Immature natural killer cell (primary cell): ENCODE measurements at regions not wholly inside any gene's neighbourhood (a gene's known extent, or its start where the extent isn't known, plus 50 kb on each side); places are given as distances from the start of the nearest gene placed in this dataset.

Experiments used
- DNase-seq, 3 donors: peaks; one replicate each; pipeline ENCODE4 v3.0.0; 2022; ENCODE audit warnings: mixed read lengths in 1 of 3
- H3K27ac Mint-ChIP-seq, 6 donors: one replicate each; pipeline ENCODE4 v1.8.0; 2020; ENCODE audit warnings: mixed read lengths in 6 of 6, mild to moderate bottlenecking in 5 of 6, inconsistent platforms in 4 of 6, moderate library complexity in 3 of 6
- H3K27me3 Mint-ChIP-seq, 3 donors: one replicate each; pipeline ENCODE4 v1.8.0; 2020 to 2021; ENCODE audit warnings: low read depth in 3 of 3, mild to moderate bottlenecking in 3 of 3, mixed read lengths in 3 of 3, moderate library complexity in 3 of 3, inconsistent platforms in 1 of 3
- H3K36me3 Mint-ChIP-seq, 3 donors: one replicate each; pipeline ENCODE4 v1.8.0; 2020; ENCODE audit warnings: mixed read lengths in 3 of 3, inconsistent platforms in 2 of 3, mild to moderate bottlenecking in 2 of 3
- H3K4me1 Mint-ChIP-seq, 2 donors: one replicate each; pipeline ENCODE4 v1.8.0; 2020; ENCODE audit warnings: inconsistent platforms in 2 of 2, mild to moderate bottlenecking in 2 of 2, mixed read lengths in 2 of 2, moderate library complexity in 1 of 2
- H3K4me3 Mint-ChIP-seq, 5 donors: one replicate each; pipeline ENCODE4 v1.8.0; 2020; ENCODE audit warnings: mild to moderate bottlenecking in 5 of 5, mixed read lengths in 5 of 5, inconsistent platforms in 3 of 5, moderate library complexity in 3 of 5
- H3K9me3 Mint-ChIP-seq, 6 donors: one replicate each; pipeline ENCODE4 v1.8.0; 2020; ENCODE audit warnings: mild to moderate bottlenecking in 6 of 6, mixed read lengths in 6 of 6, inconsistent platforms in 4 of 6, moderate library complexity in 3 of 6

DNA sequence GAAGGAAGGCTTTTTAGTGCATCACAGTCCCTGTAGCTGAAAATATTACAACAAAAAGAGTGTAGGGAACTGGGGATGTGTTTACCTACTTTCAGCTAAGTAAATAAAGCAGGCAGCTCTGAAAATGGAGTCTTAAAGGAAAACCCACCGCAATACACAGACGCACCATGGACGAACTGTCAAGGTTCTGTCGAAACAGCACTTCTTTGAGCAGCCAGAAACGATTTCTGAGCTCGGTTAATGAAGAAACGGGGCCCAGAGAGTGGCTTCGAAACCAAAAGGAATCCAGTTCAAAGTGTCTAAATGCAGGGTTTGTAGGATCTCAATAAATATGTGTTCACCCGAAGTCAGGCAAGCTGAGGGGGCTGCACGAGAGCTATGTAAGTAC, 275.4 kb upstream of the NEBL start:
- Mint-ChIP-seq H3K27ac (no peak overlapping the region), H3K4me1 (peaks cover 0 to 1% of the 10 kb centered on the region in 2 donors), H3K9me3 (no peaks in the 10 kb centered on the region), H3K36me3 (no peaks in the 10 kb centered on the region), H3K27me3 (peaks cover 8 to 28% (median 14%) of the 10 kb centered on the region in 3 donors), H3K4me3 (no peak overlapping the region)
- DNase-seq = no peak

DNA sequence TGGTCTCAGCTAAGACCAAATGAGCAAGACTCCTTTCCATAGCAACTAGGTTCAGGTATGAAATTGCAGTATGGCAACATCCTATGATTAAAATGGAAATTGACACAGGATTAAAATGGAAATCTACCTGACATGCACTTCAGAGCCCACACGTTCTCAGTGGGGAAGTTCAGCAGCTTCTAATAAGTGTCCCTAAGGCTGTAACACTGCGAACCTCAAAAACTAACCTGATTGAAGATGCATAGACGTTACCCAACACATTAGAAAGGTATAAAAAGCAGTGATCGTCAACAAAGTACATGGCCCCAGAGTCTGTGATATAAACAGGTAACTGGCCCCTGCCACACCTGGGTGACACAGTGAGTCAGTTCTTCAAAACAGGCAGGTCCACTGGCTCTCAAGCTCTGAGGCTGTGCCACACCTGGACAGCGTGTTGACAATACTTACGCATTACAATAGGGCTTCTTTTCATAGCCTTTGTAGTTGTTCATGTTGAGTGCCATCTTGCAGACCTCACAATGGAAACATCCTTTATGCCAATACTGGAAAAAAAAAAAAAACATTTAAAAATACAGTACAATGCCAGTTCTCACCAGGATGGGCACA, 274.9 kb upstream of the NEBL start:
- peaks cover 8 to 27% (median 14%) of the 10 kb centered on the region in 3 donors for H3K27me3 Mint-ChIP-seq
- H3K4me1 Mint-ChIP-seq = peaks cover 0 to 1% of the 10 kb centered on the region in 2 donors
- no peak overlapping the region for H3K27ac Mint-ChIP-seq
- DNase-seq = no peak
- H3K4me3 Mint-ChIP-seq = no peak overlapping the region
- H3K9me3 Mint-ChIP-seq = no peaks in the 10 kb centered on the region
- no peaks in the 10 kb centered on the region for H3K36me3 Mint-ChIP-seq

DNA sequence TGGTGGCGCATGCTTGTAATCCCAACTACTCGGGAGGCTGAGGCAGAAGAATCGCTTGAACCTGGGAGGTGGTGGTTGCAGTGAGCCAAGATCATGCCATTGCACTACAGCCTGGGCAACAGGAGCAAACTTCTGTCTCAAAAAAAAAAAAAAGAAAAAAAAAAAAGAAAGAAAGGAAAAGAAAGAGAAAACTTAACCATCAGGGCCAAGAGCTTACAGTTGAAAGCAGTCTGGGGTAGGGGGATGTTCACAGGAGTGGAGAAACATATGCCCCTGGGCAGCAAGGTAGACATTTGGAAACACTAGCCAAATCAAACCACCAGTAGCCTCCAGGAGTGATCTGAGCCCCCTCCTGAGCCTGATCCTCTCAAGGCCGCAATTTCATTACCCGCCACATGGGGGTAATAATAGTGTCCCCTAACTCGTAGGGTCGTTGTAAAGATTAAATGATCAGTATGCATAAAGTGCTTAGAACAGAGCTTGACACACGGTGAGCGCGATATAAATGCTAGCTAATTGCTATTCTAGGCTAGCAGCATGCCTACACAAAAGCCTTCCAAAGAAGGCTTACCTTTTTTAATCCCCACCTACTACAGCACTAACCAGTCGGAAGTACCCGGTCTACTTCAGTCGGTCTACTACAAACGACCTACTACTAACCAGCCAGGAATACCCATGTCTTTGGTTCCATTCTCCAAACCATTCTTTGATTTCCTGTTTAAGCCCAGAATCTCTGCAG, 274.3 kb upstream of the NEBL start:
- DNase-seq = no peak
- Mint-ChIP-seq H3K27me3 (peaks cover 8 to 25% (median 14%) of the 10 kb centered on the region in 3 donors), H3K27ac (no peak overlapping the region), H3K36me3 (no peaks in the 10 kb centered on the region), H3K4me1 (peaks cover 0 to 1% of the 10 kb centered on the region in 2 donors), H3K4me3 (no peak overlapping the region), H3K9me3 (peaks cover 0 to 3% (median 0%) of the 10 kb centered on the region in 6 donors)

DNA sequence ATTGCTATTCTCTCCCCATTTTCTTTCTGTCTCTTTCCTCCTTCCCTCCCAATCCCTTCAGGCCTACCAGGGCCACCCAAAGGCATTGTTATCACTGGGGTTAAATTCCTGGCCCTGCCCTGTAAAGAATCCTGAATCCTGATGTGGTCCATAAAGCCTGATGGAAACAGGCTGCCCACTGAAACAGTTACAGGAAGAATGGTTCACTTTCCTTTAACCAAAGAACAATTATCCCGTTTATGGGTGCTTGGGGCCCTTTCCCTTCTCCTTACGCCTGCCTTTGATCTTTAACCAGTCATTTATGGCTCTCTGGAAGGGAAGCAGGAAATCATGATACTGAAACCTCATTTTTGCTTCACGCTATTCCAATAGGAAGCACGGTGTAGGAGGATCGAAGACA, 273.1 kb upstream of the NEBL start:
- no peak overlapping the region for H3K27ac Mint-ChIP-seq
- no peaks in the 10 kb centered on the region for H3K36me3 Mint-ChIP-seq
- DNase-seq = no peak
- peaks cover 8 to 22% (median 12%) of the 10 kb centered on the region in 3 donors for H3K27me3 Mint-ChIP-seq
- H3K4me3 Mint-ChIP-seq = no peak overlapping the region
- peaks cover 0 to 1% of the 10 kb centered on the region in 2 donors for H3K4me1 Mint-ChIP-seq
- peaks cover 0 to 5% (median 0%) of the 10 kb centered on the region in 6 donors for H3K9me3 Mint-ChIP-seq

DNA sequence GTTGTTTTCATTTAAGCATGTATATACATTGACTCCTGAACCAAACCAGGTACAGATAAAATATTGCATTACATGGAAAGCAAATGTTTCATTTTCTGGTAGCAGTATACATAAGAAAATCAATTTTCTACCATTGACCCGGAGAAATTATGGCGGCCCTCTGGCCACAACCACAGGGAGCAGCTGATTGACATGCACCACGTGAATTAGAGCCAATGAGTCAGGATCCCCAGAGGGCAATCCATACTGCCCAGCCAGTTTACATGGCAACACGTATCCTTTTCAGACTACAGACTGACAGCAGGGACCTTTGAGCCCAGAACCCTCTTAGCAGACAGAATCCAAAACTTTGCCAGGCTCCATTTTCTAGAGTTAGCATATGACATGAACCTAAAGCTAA, 272.2 kb upstream of the NEBL start:
- Mint-ChIP-seq H3K4me3 (no peak overlapping the region), H3K9me3 (peaks cover 0 to 5% (median 0%) of the 10 kb centered on the region in 6 donors), H3K27me3 (peaks cover 5 to 17% (median 6%) of the 10 kb centered on the region in 3 donors), H3K4me1 (peaks cover 0 to 1% of the 10 kb centered on the region in 2 donors), H3K36me3 (no peaks in the 10 kb centered on the region), H3K27ac (no peak overlapping the region)
- no peak for DNase-seq

DNA sequence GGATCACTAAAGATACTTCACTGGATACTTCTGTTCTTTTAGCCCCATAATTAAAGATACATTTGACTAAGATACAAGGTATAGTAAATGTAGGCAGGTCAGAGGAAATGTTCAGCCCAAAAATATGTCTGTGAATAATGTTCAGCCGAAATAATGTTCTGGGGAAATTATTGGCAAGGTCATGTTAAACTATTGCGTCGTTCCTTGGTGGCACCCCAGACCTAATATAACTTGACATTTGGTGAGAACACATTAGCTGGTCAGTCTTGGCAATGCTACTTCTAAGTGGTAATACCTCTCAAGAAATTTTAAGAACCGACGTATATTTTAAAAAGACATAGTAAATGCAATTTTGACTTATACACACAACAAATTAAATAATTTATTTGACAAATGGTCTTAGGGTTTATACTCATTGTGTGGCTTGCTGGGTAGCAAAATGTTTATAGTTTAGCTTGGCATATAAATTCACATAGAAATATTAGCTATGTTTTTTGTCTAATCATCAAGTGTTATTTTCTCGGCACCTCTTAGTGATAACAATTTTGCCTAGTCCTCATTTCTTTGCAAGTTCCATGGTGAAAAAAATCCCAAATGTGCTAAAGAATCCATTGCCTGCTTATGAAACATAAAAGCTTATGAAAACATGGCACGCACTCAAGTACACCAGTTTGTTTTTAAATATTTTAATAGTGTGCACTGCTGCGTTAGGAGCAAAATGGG, 270.3 kb upstream of the NEBL start:
- Mint-ChIP-seq H3K27me3 (peaks cover 2 to 21% (median 7%) of the 10 kb centered on the region in 3 donors), H3K4me3 (no peak overlapping the region), H3K4me1 (peaks cover 0 to 1% of the 10 kb centered on the region in 2 donors), H3K36me3 (no peaks in the 10 kb centered on the region), H3K27ac (no peak overlapping the region), H3K9me3 (peaks cover 0 to 6% (median 0%) of the 10 kb centered on the region in 6 donors)
- DNase-seq = no peak

DNA sequence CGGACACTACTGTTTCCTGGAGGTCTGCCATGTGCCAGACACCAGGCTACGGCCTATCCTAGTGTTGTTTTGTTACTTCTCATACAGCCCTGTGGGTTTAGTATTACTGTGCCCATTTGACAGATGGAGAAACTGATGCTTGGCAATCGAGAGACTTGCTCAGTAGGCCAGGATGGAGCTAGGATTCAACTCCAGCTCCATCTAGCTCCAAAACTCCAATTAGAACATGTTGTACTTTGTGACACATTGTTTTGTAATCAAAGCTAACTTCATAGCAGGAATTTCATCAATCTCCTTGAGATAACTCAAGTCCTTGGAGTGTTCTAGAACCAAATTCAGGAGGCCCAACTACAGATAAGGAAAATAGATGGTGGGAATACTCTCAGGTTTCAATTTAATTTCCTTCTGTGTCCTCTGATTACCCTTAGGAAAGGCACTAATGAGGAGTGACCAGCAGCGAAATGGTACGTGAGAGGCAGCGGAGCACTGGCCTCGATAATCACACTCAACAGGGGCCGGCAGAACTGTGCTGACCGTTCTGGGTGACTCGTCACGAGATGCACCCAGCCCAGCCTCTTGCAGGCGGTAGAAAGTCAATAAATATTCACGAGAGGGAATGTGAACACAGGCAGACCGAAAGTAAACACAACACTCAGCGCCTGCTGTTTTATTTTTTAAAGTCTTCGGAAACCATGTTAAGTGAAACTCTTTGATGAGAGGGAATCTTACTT, 269.6 kb upstream of the NEBL start:
- H3K27ac Mint-ChIP-seq = no peak overlapping the region
- no peak for DNase-seq
- H3K9me3 Mint-ChIP-seq = peaks cover 0 to 6% (median 0%) of the 10 kb centered on the region in 6 donors
- no peak overlapping the region for H3K4me3 Mint-ChIP-seq
- no peaks in the 10 kb centered on the region for H3K36me3 Mint-ChIP-seq
- H3K27me3 Mint-ChIP-seq = peaks cover 0 to 14% (median 8%) of the 10 kb centered on the region in 3 donors
- H3K4me1 Mint-ChIP-seq = no peaks in the 10 kb centered on the region

DNA sequence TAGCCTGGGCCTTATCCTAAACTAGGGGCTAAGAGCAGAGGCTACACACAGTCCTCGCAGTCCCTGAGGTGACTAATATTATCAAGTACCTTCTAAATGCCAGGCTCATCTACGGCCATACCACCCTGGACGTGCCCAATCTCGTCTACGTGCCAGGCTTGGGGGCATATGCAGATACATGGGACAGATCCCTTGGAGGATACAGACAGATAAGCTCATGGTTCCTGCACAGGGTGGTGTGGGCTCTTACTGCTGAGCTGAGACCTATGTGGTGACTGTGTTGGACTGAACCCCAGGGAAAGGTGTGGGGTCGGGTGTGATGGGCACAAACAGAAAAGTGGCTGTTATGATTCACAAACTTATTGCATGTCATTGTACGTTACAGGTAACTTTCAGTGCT, 268.4 kb upstream of the NEBL start:
- no peak for DNase-seq
- Mint-ChIP-seq H3K4me1 (no peaks in the 10 kb centered on the region), H3K9me3 (peaks cover 0 to 8% (median 0%) of the 10 kb centered on the region in 6 donors), H3K27me3 (peaks cover 0 to 10% (median 5%) of the 10 kb centered on the region in 3 donors), H3K36me3 (no peaks in the 10 kb centered on the region), H3K27ac (no peak overlapping the region), H3K4me3 (no peak overlapping the region)

DNA sequence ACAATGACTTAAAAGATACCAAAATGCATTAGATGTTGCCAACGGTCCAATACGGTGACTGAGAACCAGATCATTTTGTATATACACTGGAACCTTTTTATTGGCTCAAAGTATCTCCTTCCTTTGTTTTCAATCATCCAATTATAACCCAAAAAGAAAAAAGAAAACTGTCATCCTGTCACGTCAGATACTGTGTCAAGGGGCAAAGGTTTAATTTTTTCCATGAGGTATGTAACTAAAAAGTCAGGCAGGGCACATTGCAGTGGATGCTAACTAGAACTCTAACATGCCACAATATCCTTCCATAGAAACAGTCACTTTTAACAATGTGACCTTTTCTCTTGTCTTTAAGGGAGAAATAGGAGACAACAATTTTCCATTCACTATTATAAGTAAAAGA, 267.6 kb upstream of the NEBL start:
- no peaks in the 10 kb centered on the region for H3K36me3 Mint-ChIP-seq
- peaks cover 0 to 10% (median 5%) of the 10 kb centered on the region in 3 donors for H3K27me3 Mint-ChIP-seq
- H3K27ac Mint-ChIP-seq = no peak overlapping the region
- H3K4me3 Mint-ChIP-seq = no peak overlapping the region
- no peak for DNase-seq
- H3K9me3 Mint-ChIP-seq = peaks cover 0 to 8% (median 0%) of the 10 kb centered on the region in 6 donors
- no peaks in the 10 kb centered on the region for H3K4me1 Mint-ChIP-seq

DNA sequence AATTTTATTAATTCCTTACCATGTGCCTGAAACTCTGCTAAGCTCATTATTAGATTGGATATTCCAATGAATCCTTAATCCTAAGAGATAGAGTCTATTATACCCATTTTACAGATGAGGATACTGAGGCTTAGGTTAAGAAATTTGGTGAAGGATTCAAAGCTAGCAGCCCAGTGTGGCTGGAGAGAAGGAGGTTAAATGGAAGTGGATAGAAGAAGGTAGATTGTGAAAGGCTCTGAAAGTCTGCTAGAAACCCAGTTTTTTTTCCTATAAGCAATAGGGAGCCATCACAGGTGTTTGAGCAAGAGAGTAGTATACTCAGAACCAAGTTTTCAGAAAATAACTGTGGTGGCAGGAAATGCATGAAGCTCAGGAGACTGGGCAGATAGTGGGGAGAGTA, 265.8 kb upstream of the NEBL start:
- Mint-ChIP-seq H3K4me1 (no peaks in the 10 kb centered on the region), H3K36me3 (no peaks in the 10 kb centered on the region), H3K9me3 (peaks cover 0 to 8% (median 0%) of the 10 kb centered on the region in 6 donors), H3K27me3 (peaks cover 0 to 8% (median 2%) of the 10 kb centered on the region in 3 donors), H3K4me3 (no peak overlapping the region), H3K27ac (no peak overlapping the region)
- DNase-seq = no peak

DNA sequence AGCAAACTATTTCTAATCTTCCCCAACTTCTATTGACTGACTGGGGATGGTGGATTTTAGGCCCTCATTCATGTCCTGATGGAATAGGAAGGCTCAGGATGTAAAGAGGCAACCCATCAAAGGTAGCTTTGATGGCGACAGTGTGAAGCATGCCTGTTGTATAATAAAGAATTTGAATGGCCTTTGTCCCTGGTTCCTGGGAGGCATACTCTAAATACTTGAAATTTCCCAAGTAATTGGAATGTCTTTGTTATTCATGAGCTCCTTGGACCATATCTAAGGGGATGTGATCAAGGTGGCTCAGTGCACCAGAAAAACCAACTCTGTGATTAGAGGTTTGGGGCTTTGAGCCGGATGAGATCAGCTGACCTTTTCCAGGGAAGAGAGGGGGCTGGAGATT, 264.5 kb upstream of the NEBL start:
- Mint-ChIP-seq H3K36me3 (no peaks in the 10 kb centered on the region), H3K27ac (no peak overlapping the region), H3K9me3 (peaks cover 0 to 8% (median 0%) of the 10 kb centered on the region in 6 donors), H3K4me1 (no peaks in the 10 kb centered on the region), H3K27me3 (peaks cover 0 to 8% (median 2%) of the 10 kb centered on the region in 3 donors), H3K4me3 (no peak overlapping the region)
- DNase-seq = no peak

DNA sequence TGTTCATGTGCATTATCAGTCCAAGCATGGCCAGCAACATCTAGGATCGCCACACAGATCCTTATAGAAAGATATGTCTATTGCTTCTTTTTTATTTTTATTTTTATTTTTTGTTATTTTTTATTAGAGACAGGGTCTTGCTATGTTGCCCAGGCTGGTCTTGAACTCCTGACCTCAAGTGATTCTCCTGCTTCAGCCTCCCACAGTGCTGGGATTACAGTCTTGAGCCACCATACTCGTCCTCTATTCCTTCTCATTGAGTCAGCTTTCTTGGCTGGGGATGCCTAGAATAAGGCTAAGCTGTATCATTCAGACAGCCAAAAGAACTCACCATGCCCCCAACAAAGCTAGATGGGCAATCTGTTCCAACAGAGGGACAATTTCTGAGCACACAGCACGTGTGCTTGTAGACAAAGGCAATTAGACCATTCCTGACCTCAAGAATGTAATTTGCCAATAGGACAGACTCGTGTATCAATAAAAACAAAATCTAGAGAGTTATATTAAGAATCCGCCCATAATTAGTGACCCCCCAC, 264.0 kb upstream of the NEBL start:
- Mint-ChIP-seq H3K36me3 (no peaks in the 10 kb centered on the region), H3K27ac (no peak overlapping the region), H3K27me3 (peaks cover 0 to 4% (median 2%) of the 10 kb centered on the region in 3 donors), H3K4me1 (no peaks in the 10 kb centered on the region), H3K9me3 (peaks cover 0 to 3% (median 0%) of the 10 kb centered on the region in 6 donors), H3K4me3 (no peak overlapping the region)
- DNase-seq = no peak

DNA sequence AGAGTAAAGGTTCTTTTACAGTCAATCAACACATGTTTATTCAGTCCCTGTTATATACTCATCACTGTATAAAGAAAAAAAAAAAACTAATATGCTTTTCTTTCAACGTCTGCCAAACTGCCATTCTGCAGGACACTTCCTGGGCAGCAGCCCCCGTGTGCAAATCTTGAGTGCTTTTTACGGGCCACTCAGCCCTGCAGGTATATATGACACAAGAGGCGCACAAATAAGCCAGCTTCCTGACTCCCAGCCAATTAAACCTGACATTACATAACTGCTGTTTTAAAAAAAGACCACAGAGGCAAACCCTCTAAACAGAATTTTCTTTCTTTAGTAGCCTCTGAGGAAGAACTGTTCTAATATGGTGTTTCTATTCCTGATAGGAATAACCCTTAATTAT, 263.0 kb upstream of the NEBL start:
- H3K4me3 Mint-ChIP-seq = no peak overlapping the region
- DNase-seq = no peak
- peaks cover 0 to 6% (median 2%) of the 10 kb centered on the region in 3 donors for H3K27me3 Mint-ChIP-seq
- no peaks in the 10 kb centered on the region for H3K36me3 Mint-ChIP-seq
- H3K4me1 Mint-ChIP-seq = no peaks in the 10 kb centered on the region
- peaks cover 0 to 9% (median 0%) of the 10 kb centered on the region in 6 donors for H3K9me3 Mint-ChIP-seq
- H3K27ac Mint-ChIP-seq = no peak overlapping the region
